HepG2 (cell line): ENCODE measurements at regions not wholly inside any gene's neighbourhood (a gene's known extent, or its start where the extent isn't known, plus 50 kb on each side); places are given as distances from the start of the nearest gene placed in this dataset.

Experiments
- ATAC-seq: fragments of 200-7000 bp; cut with Tn5 transposase; 3 replicates; pipeline ENCODE4 v1.9.1; 2020; ENCODE audit warnings: mild to moderate bottlenecking, moderate library complexity
- BruUV-seq: library from RNA; stranded (reverse); fragments of 400-500 nt; replicated peaks from 2 replicates; lab custom pipeline; 2021; lab: Mats Ljungman, UMichigan
- CTCF ChIA-PET: fragments of 300-600 bp; formaldehyde crosslinking; extraction: SDS; loops from one replicate; lab custom pipeline; 2021; ENCODE audit warnings: low total read pairs, inconsistent platforms, low intra/inter-chr PET ratio; lab: Yijun Ruan, JAX
- POLR2A ChIA-PET: fragments of 350-600 bp; sonication (Branson Sonifier 250); formaldehyde crosslinking; loops from one replicate; lab custom pipeline; 2020; ENCODE audit warnings: antibody characterized with exemption, inconsistent platforms; lab: Yijun Ruan, JAX
- DNase-seq: peaks from one replicate; pipeline ENCODE4 v3.0.0-alpha.2; 2015; ENCODE audit warnings: low spot score
- FAIRE-seq: peaks from 3 replicates; lab custom pipeline; 2011; peaks lifted over from hg19 to GRCh38; lab: Jason Lieb, UNC
- H2AFZ ChIP-seq: one replicate; pipeline ENCODE4 v1.6.1; 2011; ENCODE audit warnings: low read length, inconsistent platforms
- H3K27ac ChIP-seq: fragments of 300-600 bp; 3 replicates; pipeline ENCODE4 v1.8.0; 2011; ENCODE audit warnings: mixed run types, mild to moderate bottlenecking, mixed read lengths, low read length, inconsistent platforms; ENCODE audit not compliant: insufficient read depth; ENCODE audit errors: extremely low read length
- H3K27me3 ChIP-seq, 2 experiments: fragments of 200-600 bp in 1 of 2; 2 replicates in 1 of 2; 3 replicates in 1 of 2; pipeline versions ENCODE4 v1.6.0 to v1.8.0; 2011; ENCODE audit warnings: low read length in 2 of 2, mild to moderate bottlenecking in 2 of 2, moderate library complexity in 2 of 2, inconsistent platforms in 1 of 2; ENCODE audit not compliant: insufficient read depth in 2 of 2, control insufficient read depth in 1 of 2
- H3K36me3 ChIP-seq, 2 experiments: fragments of 200-600 bp in 1 of 2; replicated peaks in 1 of 2; 2 replicates in 1 of 2; 3 replicates in 1 of 2; pipeline versions ENCODE4 v1.5.1 to v1.8.0; 2011; ENCODE audit warnings: low read length in 2 of 2, inconsistent platforms in 1 of 2; ENCODE audit not compliant: insufficient read depth in 2 of 2, control insufficient read depth in 1 of 2
- H3K4me1 ChIP-seq: 2 replicates; pipeline ENCODE4 v1.5.1; 2012; ENCODE audit warnings: low read length, inconsistent platforms; ENCODE audit not compliant: insufficient read depth
- H3K4me2 ChIP-seq: 2 replicates; pipeline ENCODE4 v1.6.0; 2011; ENCODE audit warnings: low read depth, low read length, inconsistent platforms
- H3K4me3 ChIP-seq, 3 experiments: fragments of 200-600 bp in 1 of 3; sonication (generic), shearing (Covaris generic) in 1 of 3; replicated peaks in 1 of 3; 2 replicates each; pipeline ENCODE4 v1.5.1; 2011 to 2016; ENCODE audit warnings: low read length in 3 of 3, inconsistent platforms in 2 of 3, low read depth in 2 of 3, mild to moderate bottlenecking in 2 of 3, control low read depth in 1 of 3, mixed read lengths in 1 of 3; ENCODE audit not compliant: insufficient read depth in 1 of 3
- H3K79me2 ChIP-seq: one replicate; pipeline ENCODE4 v1.6.1; 2011; ENCODE audit warnings: low read length, inconsistent platforms; ENCODE audit not compliant: insufficient read depth
- H3K9ac ChIP-seq: 2 replicates; pipeline ENCODE4 v1.6.0; 2011; ENCODE audit warnings: mild to moderate bottlenecking, low read depth, low read length, inconsistent platforms; ENCODE audit not compliant: insufficient read depth
- H3K9me3 ChIP-seq: 2 replicates; pipeline ENCODE4 v1.5.1; 2012; ENCODE audit warnings: mild to moderate bottlenecking, low read length
- H4K20me1 ChIP-seq: 2 replicates; pipeline ENCODE4 v1.6.0; 2011; ENCODE audit warnings: inconsistent platforms, mild to moderate bottlenecking, low read length, moderate library complexity; ENCODE audit not compliant: insufficient read depth
- FIP1L1 ChIP-seq: fragments of 200-400 bp; formaldehyde crosslinking; IDR thresholded peaks from 2 replicates; pipeline ENCODE4 v1.6.1; 2018; ENCODE audit warnings: low read depth, mild to moderate bottlenecking, low read length, moderate library complexity, borderline replicate concordance; ENCODE audit not compliant: insufficient read depth
- TCF12 ChIP-seq, 2 experiments: fragments of 450-650 bp in 1 of 2; sonication (generic) in 1 of 2; formaldehyde crosslinking in 1 of 2; IDR thresholded peaks; 2 replicates each; pipeline versions ENCODE4 v1.6.1 to v1.8.0; 2017 to 2022; ENCODE audit warnings: antibody characterized with exemption in 1 of 2, mild to moderate bottlenecking in 1 of 2, missing genetic modification reagents in 1 of 2, moderate library complexity in 1 of 2
- ZNF30 ChIP-seq: sonication (generic); formaldehyde crosslinking; IDR thresholded peaks from 2 replicates; pipeline ENCODE4 v1.5.0; 2020; ENCODE audit warnings: mild to moderate bottlenecking, missing genetic modification reagents
- WGBS: methylation state at CpG from one replicate; pipeline ENCODE4 v1.1.6; 2017; ENCODE audit warnings: low lambda C conversion rate; 5-methylcytosine and 5-hydroxymethylcytosine counted together
- in situ Hi-C: cut with HindIII; loops from 2 replicates; pipeline ENCODE4 v1.10.0; 2017; ENCODE audit warnings: low pct_unique_long_range_greater_than_20kb; ENCODE audit not compliant: extremely low pct_ligation_motif_present
- intact Hi-C: fragments of 100-400 bp; cut with micrococcal nuclease; formaldehyde crosslinking; loops from one replicate; pipeline ENCODE4 v1.10.0; 2022; ENCODE audit not compliant: unreplicated experiment
- TF ChIP-seq, protein P1 (sequence below): sonication (generic); formaldehyde crosslinking; IDR thresholded peaks from 2 replicates; pipeline ENCODE4 v1.5.0; 2020; ENCODE audit warnings: missing genetic modification reagents
- TF ChIP-seq, protein P2 (sequence below): sonication (generic); formaldehyde crosslinking; IDR thresholded peaks from 2 replicates; pipeline ENCODE4 v1.8.0; 2022; ENCODE audit warnings: mild to moderate bottlenecking, missing genetic modification reagents; ENCODE audit not compliant: insufficient replicate concordance

DNA sequence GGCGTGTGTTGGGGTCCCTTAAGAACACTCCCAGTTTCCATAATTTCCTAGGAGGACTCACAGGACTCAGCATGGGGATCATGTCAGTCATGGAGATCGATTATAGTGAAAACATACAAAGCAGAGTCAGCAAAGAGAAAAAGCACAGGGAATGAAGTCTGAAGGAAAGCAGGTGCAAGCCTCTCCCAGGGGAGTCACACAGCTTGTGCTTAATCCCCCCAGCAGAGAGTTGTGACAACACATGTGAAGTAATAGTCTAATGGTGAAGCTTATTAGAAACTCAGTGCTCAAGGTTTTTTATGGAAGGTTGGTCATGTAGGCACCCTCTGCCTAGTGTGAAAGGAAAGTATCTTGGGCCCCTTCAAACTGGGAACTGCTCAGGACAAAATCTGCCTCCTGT, 149.0 kb upstream of the SEL1L start:
- BruUV-seq = no TSS peak
- intact Hi-C loops = no loop called here
- no peak overlapping the region for H3K4me3 ChIP-seq
- TF ChIP-seq TCF12 (IDR thresholded peaks at IDR 0.05) = no peak
- TF ChIP-seq TCF12 (CRISPR knock-in tag; IDR thresholded peaks at IDR 0.05) = no peak
- TF ChIP-seq ZNF30 (CRISPR knock-in tag) = no peak
- TF ChIP-seq, protein P1, sequence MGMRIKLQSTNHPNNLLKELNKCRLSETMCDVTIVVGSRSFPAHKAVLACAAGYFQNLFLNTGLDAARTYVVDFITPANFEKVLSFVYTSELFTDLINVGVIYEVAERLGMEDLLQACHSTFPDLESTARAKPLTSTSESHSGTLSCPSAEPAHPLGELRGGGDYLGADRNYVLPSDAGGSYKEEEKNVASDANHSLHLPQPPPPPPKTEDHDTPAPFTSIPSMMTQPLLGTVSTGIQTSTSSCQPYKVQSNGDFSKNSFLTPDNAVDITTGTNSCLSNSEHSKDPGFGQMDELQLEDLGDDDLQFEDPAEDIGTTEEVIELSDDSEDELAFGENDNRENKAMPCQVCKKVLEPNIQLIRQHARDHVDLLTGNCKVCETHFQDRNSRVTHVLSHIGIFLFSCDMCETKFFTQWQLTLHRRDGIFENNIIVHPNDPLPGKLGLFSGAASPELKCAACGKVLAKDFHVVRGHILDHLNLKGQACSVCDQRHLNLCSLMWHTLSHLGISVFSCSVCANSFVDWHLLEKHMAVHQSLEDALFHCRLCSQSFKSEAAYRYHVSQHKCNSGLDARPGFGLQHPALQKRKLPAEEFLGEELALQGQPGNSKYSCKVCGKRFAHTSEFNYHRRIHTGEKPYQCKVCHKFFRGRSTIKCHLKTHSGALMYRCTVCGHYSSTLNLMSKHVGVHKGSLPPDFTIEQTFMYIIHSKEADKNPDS (CRISPR knock-in tag) = no peak
- no peak for TF ChIP-seq FIP1L1
- TF ChIP-seq, protein P2, sequence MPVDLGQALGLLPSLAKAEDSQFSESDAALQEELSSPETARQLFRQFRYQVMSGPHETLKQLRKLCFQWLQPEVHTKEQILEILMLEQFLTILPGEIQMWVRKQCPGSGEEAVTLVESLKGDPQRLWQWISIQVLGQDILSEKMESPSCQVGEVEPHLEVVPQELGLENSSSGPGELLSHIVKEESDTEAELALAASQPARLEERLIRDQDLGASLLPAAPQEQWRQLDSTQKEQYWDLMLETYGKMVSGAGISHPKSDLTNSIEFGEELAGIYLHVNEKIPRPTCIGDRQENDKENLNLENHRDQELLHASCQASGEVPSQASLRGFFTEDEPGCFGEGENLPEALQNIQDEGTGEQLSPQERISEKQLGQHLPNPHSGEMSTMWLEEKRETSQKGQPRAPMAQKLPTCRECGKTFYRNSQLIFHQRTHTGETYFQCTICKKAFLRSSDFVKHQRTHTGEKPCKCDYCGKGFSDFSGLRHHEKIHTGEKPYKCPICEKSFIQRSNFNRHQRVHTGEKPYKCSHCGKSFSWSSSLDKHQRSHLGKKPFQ = no peak
- TF ChIP-seq, all 625 proteins: peak for 0
- Histone ChIP-seq H3K4me1 (no peaks in the 10 kb centered on the region), H4K20me1 (no peaks in the 10 kb centered on the region), H3K27ac (no peak overlapping the region), H3K4me2 (no peak overlapping the region), H3K36me3 (no peaks in the 10 kb centered on the region), H3K27me3 (peaks cover 0 to 8% of the 10 kb centered on the region in 2 experiments; a peak in 2 of 5 replicates), H3K9me3 (no peaks in the 10 kb centered on the region), H3K79me2 (no peaks in the 10 kb centered on the region), H3K9ac (no peak overlapping the region), H2AFZ (no peak overlapping the region)
- DNase-seq = no peak
- CTCF ChIA-PET = no interaction called here
- no peak for ATAC-seq
- no peak for FAIRE-seq
- 4% methylated on average over 2 of the region's 2 CpGs for WGBS
- POLR2A ChIA-PET = no interaction called here
- in situ Hi-C loops = no loop called here
